ENCODE measurements at regions not wholly inside any gene's neighbourhood (a gene's known extent, or its start where the extent isn't known, plus 50 kb on each side); places are given as distances from the start of the nearest gene placed in this dataset.

- no peak for TF ChIP-seq MYBL2 (IDR thresholded peaks at IDR 0.05; ENCODE audit: low read depth)
- no peak for TF ChIP-seq MYBL2 (CRISPR knock-in tag; IDR thresholded peaks at IDR 0.05; ENCODE audit: borderline replicate concordance)
- TF ChIP-seq ZNF146 (CRISPR knock-in tag; IDR thresholded peaks at IDR 0.05; ENCODE audit: unreplicated experiment), result no peak
- no peak for TF ChIP-seq DNMT1 (IDR thresholded peaks at IDR 0.05)
- TF ChIP-seq, protein P1, sequence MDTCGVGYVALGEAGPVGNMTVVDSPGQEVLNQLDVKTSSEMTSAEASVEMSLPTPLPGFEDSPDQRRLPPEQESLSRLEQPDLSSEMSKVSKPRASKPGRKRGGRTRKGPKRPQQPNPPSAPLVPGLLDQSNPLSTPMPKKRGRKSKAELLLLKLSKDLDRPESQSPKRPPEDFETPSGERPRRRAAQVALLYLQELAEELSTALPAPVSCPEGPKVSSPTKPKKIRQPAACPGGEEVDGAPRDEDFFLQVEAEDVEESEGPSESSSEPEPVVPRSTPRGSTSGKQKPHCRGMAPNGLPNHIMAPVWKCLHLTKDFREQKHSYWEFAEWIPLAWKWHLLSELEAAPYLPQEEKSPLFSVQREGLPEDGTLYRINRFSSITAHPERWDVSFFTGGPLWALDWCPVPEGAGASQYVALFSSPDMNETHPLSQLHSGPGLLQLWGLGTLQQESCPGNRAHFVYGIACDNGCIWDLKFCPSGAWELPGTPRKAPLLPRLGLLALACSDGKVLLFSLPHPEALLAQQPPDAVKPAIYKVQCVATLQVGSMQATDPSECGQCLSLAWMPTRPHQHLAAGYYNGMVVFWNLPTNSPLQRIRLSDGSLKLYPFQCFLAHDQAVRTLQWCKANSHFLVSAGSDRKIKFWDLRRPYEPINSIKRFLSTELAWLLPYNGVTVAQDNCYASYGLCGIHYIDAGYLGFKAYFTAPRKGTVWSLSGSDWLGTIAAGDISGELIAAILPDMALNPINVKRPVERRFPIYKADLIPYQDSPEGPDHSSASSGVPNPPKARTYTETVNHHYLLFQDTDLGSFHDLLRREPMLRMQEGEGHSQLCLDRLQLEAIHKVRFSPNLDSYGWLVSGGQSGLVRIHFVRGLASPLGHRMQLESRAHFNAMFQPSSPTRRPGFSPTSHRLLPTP (IDR thresholded peaks at IDR 0.05; ENCODE audit: borderline replicate concordance, extremely low read depth, insufficient read length), result no peak
- no peak for TF ChIP-seq ELK1 (CRISPR knock-in tag; IDR thresholded peaks at IDR 0.05)
- TF ChIP-seq ZNF707 (CRISPR knock-in tag; conservative IDR thresholded peaks at IDR 0.05), result no peak
- TF ChIP-seq TCF3 (CRISPR knock-in tag; IDR thresholded peaks at IDR 0.05), result no peak
Measured at GRCh38 chrX:113548308-113549015, 707.8 kb upstream of the AMOT start (continued).

All from K562 (cell line).